SH-SY5Y (cell line): ENCODE measurements at regions not wholly inside any gene's neighbourhood (a gene's known extent, or its start where the extent isn't known, plus 50 kb on each side); places are given as distances from the start of the nearest gene placed in this dataset.

ENCODE experiments used
- GATA2 ChIP-seq: IDR thresholded peaks from 2 replicates; pipeline ENCODE4 v1.6.1; 2011; ENCODE audit warnings: mild to moderate bottlenecking, low read depth, low read length
- GATA3 ChIP-seq: IDR thresholded peaks from 2 replicates; pipeline ENCODE4 v1.6.1; 2011; ENCODE audit warnings: low read depth, mild to moderate bottlenecking, low read length, moderate library complexity

DNA sequence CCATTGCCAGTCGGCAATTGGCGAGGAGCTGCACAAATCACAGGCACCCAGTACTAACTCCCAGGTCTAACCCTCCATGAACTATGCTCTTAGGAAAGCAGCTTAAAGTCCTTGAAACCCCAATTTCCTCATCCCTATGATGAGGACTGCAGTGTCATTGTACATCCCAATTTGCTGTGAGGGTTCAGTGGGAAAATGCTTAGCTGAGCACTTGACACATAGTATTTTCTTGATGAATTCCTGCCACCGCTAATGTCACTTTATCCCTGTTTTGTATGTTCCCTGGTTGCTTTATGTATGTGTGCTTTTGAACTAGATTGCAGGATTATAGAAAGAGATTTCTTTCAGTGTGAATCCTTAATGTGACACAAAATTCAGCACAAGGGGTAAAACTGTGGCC, 161.5 kb upstream of the RBFOX1 start:
- no peak for TF ChIP-seq GATA2
- no peak for TF ChIP-seq GATA3
